SK-N-SH treated with all-trans-retinoic acid at 6 μM for 48 hours (cell line): ENCODE measurements at regions not wholly inside any gene's neighbourhood (a gene's known extent, or its start where the extent isn't known, plus 50 kb on each side); places are given as distances from the start of the nearest gene placed in this dataset.

ENCODE experiments used
- GLIS3 ChIP-seq: fragments of 250-450 bp; sonication (Bioruptor Pico); IDR thresholded peaks from 2 replicates; pipeline ENCODE4 v1.5.0; 2020; ENCODE audit warnings: mild to moderate bottlenecking, moderate library complexity
- OSR1 ChIP-seq: fragments of 250-450 bp; sonication (Bioruptor Pico); IDR thresholded peaks from 2 replicates; pipeline ENCODE4 v1.8.0; 2022; ENCODE audit warnings: moderate library complexity, mild to moderate bottlenecking, inconsistent platforms
- RARB ChIP-seq: fragments of 250-450 bp; sonication (Bioruptor Pico); IDR thresholded peaks from 2 replicates; pipeline ENCODE4 v1.8.0; 2021; ENCODE audit warnings: mild to moderate bottlenecking, moderate library complexity
- TCF4 ChIP-seq: fragments of 250-450 bp; sonication (Bioruptor Pico); IDR thresholded peaks from 2 replicates; pipeline ENCODE4 v1.8.0; 2021; ENCODE audit warnings: mild to moderate bottlenecking, moderate library complexity, borderline replicate concordance
- ZC3H10 ChIP-seq: fragments of 250-450 bp; sonication (Bioruptor Pico); IDR thresholded peaks from 2 replicates; pipeline ENCODE4 v1.5.1; 2021; ENCODE audit warnings: mild to moderate bottlenecking, moderate library complexity
- TF ChIP-seq, protein P1 (sequence below): fragments of 250-450 bp; sonication (Bioruptor Pico); IDR thresholded peaks from 2 replicates; pipeline ENCODE4 v1.8.0; 2020; ENCODE audit warnings: mild to moderate bottlenecking, moderate library complexity, borderline replicate concordance
- TF ChIP-seq, protein P2 (sequence below): fragments of 250-450 bp; sonication (Bioruptor Pico); IDR thresholded peaks from 2 replicates; pipeline ENCODE4 v1.5.1; 2021; ENCODE audit warnings: mild to moderate bottlenecking, moderate library complexity

DNA sequence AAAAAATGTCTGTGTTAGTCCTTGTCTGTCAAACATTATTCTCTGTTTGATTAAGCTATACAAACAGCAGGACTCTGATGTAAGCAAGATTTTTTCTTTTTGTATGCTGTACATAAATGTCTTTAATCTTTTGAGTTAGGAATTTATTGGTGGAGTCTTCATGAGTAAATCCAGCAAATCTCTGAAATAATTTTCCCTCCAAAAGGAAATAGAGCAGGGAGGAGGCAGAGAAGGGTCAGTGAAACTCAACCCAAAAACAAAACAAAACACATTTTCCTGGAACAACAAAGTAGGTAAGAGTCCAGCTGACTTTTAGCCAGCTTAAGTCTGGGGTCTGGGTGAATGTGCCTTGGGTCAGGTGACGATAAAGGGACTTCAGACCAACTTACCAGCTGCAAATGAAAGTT, 113.7 kb downstream of the FOXA2 start:
- no peak for TF ChIP-seq RARB (CRISPR knock-in tag)
- TF ChIP-seq ZC3H10 (CRISPR knock-in tag) = no peak
- no peak for TF ChIP-seq GLIS3 (CRISPR knock-in tag)
- TF ChIP-seq, protein P1, sequence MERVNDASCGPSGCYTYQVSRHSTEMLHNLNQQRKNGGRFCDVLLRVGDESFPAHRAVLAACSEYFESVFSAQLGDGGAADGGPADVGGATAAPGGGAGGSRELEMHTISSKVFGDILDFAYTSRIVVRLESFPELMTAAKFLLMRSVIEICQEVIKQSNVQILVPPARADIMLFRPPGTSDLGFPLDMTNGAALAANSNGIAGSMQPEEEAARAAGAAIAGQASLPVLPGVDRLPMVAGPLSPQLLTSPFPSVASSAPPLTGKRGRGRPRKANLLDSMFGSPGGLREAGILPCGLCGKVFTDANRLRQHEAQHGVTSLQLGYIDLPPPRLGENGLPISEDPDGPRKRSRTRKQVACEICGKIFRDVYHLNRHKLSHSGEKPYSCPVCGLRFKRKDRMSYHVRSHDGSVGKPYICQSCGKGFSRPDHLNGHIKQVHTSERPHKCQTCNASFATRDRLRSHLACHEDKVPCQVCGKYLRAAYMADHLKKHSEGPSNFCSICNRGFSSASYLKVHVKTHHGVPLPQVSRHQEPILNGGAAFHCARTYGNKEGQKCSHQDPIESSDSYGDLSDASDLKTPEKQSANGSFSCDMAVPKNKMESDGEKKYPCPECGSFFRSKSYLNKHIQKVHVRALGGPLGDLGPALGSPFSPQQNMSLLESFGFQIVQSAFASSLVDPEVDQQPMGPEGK (CRISPR knock-in tag) = no peak
- TF ChIP-seq OSR1 = no peak
- TF ChIP-seq TCF4 (CRISPR knock-in tag) = no peak
- TF ChIP-seq, protein P2, sequence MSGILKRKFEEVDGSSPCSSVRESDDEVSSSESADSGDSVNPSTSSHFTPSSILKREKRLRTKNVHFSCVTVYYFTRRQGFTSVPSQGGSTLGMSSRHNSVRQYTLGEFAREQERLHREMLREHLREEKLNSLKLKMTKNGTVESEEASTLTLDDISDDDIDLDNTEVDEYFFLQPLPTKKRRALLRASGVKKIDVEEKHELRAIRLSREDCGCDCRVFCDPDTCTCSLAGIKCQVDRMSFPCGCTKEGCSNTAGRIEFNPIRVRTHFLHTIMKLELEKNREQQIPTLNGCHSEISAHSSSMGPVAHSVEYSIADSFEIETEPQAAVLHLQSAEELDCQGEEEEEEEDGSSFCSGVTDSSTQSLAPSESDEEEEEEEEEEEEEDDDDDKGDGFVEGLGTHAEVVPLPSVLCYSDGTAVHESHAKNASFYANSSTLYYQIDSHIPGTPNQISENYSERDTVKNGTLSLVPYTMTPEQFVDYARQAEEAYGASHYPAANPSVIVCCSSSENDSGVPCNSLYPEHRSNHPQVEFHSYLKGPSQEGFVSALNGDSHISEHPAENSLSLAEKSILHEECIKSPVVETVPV (CRISPR knock-in tag) = no peak
